ENCODE measurements at regions not wholly inside any gene's neighbourhood (a gene's known extent, or its start where the extent isn't known, plus 50 kb on each side); places are given as distances from the start of the nearest gene placed in this dataset.

DNA sequence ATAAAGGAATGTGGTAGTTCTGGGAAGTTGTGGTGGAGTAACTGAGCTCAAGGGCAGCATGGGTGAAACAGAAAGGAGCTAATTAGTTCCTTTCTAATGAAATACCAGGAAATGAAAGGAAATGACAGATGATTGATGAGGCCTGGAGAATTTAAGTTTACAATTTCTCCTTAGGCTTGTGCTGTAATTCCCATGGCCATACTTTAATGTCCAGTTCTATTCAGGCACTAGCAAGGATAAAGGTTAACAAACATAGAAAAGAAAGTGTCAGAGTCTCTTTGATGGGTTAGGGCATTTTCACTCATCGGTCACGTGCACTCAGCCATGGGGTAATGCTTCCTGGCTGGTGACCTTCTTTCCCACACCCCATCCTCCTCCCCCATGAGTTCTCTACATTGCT is 70.3 kb downstream of the CTSL start:
- TF ChIP-seq, protein P1, sequence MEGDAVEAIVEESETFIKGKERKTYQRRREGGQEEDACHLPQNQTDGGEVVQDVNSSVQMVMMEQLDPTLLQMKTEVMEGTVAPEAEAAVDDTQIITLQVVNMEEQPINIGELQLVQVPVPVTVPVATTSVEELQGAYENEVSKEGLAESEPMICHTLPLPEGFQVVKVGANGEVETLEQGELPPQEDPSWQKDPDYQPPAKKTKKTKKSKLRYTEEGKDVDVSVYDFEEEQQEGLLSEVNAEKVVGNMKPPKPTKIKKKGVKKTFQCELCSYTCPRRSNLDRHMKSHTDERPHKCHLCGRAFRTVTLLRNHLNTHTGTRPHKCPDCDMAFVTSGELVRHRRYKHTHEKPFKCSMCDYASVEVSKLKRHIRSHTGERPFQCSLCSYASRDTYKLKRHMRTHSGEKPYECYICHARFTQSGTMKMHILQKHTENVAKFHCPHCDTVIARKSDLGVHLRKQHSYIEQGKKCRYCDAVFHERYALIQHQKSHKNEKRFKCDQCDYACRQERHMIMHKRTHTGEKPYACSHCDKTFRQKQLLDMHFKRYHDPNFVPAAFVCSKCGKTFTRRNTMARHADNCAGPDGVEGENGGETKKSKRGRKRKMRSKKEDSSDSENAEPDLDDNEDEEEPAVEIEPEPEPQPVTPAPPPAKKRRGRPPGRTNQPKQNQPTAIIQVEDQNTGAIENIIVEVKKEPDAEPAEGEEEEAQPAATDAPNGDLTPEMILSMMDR (IDR thresholded peaks at IDR 0.05), result no peak
- TF ChIP-seq POLR2A (IDR thresholded peaks at IDR 0.05), result no peak

All from body of pancreas (tissue), 4 donors.